ENCODE measurements at regions not wholly inside any gene's neighbourhood (a gene's known extent, or its start where the extent isn't known, plus 50 kb on each side); places are given as distances from the start of the nearest gene placed in this dataset.

- TF ChIP-seq CTCF (IDR thresholded peaks at IDR 0.05): no peak
Observed at GRCh38 chr21:34201001-34201400, 127.6 kb downstream of the MRPS6 start.

- no peak for TF ChIP-seq CTCF (IDR thresholded peaks at IDR 0.05)
Observed at GRCh38 chr21:34201481-34201858, 128.1 kb downstream of the MRPS6 start.

GRCh38 chr21:34202553-34203372 lies 129.4 kb downstream of the MRPS6 start:
- no peak for TF ChIP-seq CTCF (IDR thresholded peaks at IDR 0.05)

GRCh38 chr21:34203851-34204420 lies 130.6 kb downstream of the MRPS6 start:
- no peak for TF ChIP-seq CTCF (IDR thresholded peaks at IDR 0.05)

- no peak for TF ChIP-seq CTCF (IDR thresholded peaks at IDR 0.05)
Observed at GRCh38 chr21:34204481-34205439, 131.4 kb downstream of the MRPS6 start.

GRCh38 chr21:34205811-34206571 lies 132.6 kb downstream of the MRPS6 start:
- no peak for TF ChIP-seq CTCF (IDR thresholded peaks at IDR 0.05)

GRCh38 chr21:34213959-34214358 lies 140.6 kb downstream of the MRPS6 start:
- TF ChIP-seq CTCF (IDR thresholded peaks at IDR 0.05): no peak

Measured in LNCAP (cell line).